BLaER1 treated with 17β-estradiol and CSF1 and Interleukin-3, amounts not matched to agents 10 nM and 100 nM (cell line): ENCODE measurements at regions not wholly inside any gene's neighbourhood (a gene's known extent, or its start where the extent isn't known, plus 50 kb on each side); places are given as distances from the start of the nearest gene placed in this dataset.
"Not testable (repeated sequence)": the region's sequence is repeated elsewhere in the genome, so short reads cannot be mapped to it uniquely, and the experiment has no call there.

Experiments
- H3K27ac ChIP-seq, 11 experiments: shearing (Covaris generic); formaldehyde crosslinking; 2 replicates each; pipeline ENCODE4 v1.8.1; 2022
- H3K27me3 ChIP-seq, 11 experiments: shearing (Covaris generic); formaldehyde crosslinking; 2 replicates each; pipeline ENCODE4 v1.8.1; 2022
- H3K36me3 ChIP-seq, 11 experiments: shearing (Covaris generic); formaldehyde crosslinking; 2 replicates each; pipeline ENCODE4 v1.8.1; 2022
- H3K4me1 ChIP-seq, 10 experiments: shearing (Covaris generic); formaldehyde crosslinking; 2 replicates each; pipeline ENCODE4 v1.8.1; 2022
- H3K4me2 ChIP-seq, 11 experiments: shearing (Covaris generic); formaldehyde crosslinking; 2 replicates each; pipeline ENCODE4 v1.8.1; 2022
- H3K4me3 ChIP-seq, 10 experiments: shearing (Covaris generic); formaldehyde crosslinking; 2 replicates each; pipeline ENCODE4 v1.8.1; 2022
- H3K9ac ChIP-seq, 11 experiments: shearing (Covaris generic); formaldehyde crosslinking; 2 replicates each; pipeline ENCODE4 v1.8.1; 2022
- H3K9me3 ChIP-seq, 11 experiments: shearing (Covaris generic); formaldehyde crosslinking; replicated peaks in 1 of 11; 2 replicates each; pipeline ENCODE4 v1.8.1; 2022
- H4K20me1 ChIP-seq, 11 experiments: shearing (Covaris generic); formaldehyde crosslinking; 2 replicates each; pipeline ENCODE4 v1.8.1; 2022
- Cebpa-rat ChIP-seq, 11 experiments: shearing (Covaris generic); IDR thresholded peaks; 2 replicates each; pipeline ENCODE4 v1.8.1; 2022

- no peak overlapping the region for H3K4me2 ChIP-seq
- H3K4me3 ChIP-seq: no peak overlapping the region
- no peaks in the 10 kb centered on the region for H3K27me3 ChIP-seq
- H4K20me1 ChIP-seq: no peaks in the 10 kb centered on the region
- H3K9ac ChIP-seq: no peak overlapping the region
- H3K27ac ChIP-seq: no peak overlapping the region
- no peak for TF ChIP-seq Cebpa-rat (IDR thresholded peaks at IDR 0.05)
- H3K4me1 ChIP-seq: no peaks in the 10 kb centered on the region
- no peaks in the 10 kb centered on the region for H3K36me3 ChIP-seq
- H3K9me3 ChIP-seq: peaks cover 0 to 10% (median 0%) of the 10 kb centered on the region in 11 experiments; a peak in 4 of 22 replicates
Observed at GRCh38 chr17:21595086-21595485, 97.2 kb upstream of the KCNJ18 start.

- H3K4me2 ChIP-seq: no peak overlapping the region
- no peaks in the 10 kb centered on the region for H3K4me1 ChIP-seq
- H3K9me3 ChIP-seq: no peaks in the 10 kb centered on the region
- H4K20me1 ChIP-seq: no peaks in the 10 kb centered on the region
- H3K36me3 ChIP-seq: no peaks in the 10 kb centered on the region
- H3K4me3 ChIP-seq: no peak overlapping the region
- no peak overlapping the region for H3K9ac ChIP-seq
- H3K27ac ChIP-seq: no peak overlapping the region
- H3K27me3 ChIP-seq: no peaks in the 10 kb centered on the region
- no peak for TF ChIP-seq Cebpa-rat (IDR thresholded peaks at IDR 0.05)
Observed at GRCh38 chr17:21602176-21602575, 90.1 kb upstream of the KCNJ18 start.

- not testable (repeated sequence) for H3K9me3 ChIP-seq
Observed at GRCh38 chr17:21603292-21603691, 89.0 kb upstream of the KCNJ18 start.

GRCh38 chr17:21611443-21611842 is 80.9 kb upstream of the KCNJ18 start:
- not testable (repeated sequence) for H3K4me3 ChIP-seq, H3K27me3 ChIP-seq, H3K27ac ChIP-seq, H4K20me1 ChIP-seq, H3K36me3 ChIP-seq, H3K4me2 ChIP-seq, H3K9ac ChIP-seq, H3K4me1 ChIP-seq
- peaks cover 0 to 12% (median 5%) of the 10 kb centered on the region in 11 experiments; a peak in 7 of 22 replicates for H3K9me3 ChIP-seq

More at GRCh38 chr17:21603292-21603691, 89.0 kb upstream of the KCNJ18 start:
- not testable (repeated sequence) for H3K4me1 ChIP-seq, H3K27ac ChIP-seq, H3K4me2 ChIP-seq, H3K36me3 ChIP-seq, H3K27me3 ChIP-seq, H4K20me1 ChIP-seq, H3K9ac ChIP-seq, H3K4me3 ChIP-seq

- H3K27ac ChIP-seq, H3K4me2 ChIP-seq, H3K9ac ChIP-seq, H3K27me3 ChIP-seq, H4K20me1 ChIP-seq, H3K4me1 ChIP-seq, H3K4me3 ChIP-seq, H3K36me3 ChIP-seq: not testable (repeated sequence)
- peaks cover 0 to 12% (median 5%) of the 10 kb centered on the region in 11 experiments; a peak in 7 of 22 replicates for H3K9me3 ChIP-seq
Observed at GRCh38 chr17:21612123-21613070, 79.9 kb upstream of the KCNJ18 start.

- Histone ChIP-seq H3K27me3 (no peaks in the 10 kb centered on the region), H4K20me1 (no peaks in the 10 kb centered on the region), H3K36me3 (no peaks in the 10 kb centered on the region), H3K9me3 (peaks cover 0 to 12% (median 5%) of the 10 kb centered on the region in 11 experiments; a peak in 7 of 22 replicates), H3K4me2 (no peak overlapping the region), H3K9ac (no peak overlapping the region), H3K27ac (no peak overlapping the region), H3K4me3 (no peak overlapping the region), H3K4me1 (no peaks in the 10 kb centered on the region)
- no peak for TF ChIP-seq Cebpa-rat (IDR thresholded peaks at IDR 0.05)
Observed at GRCh38 chr17:21613071-21613429, 79.3 kb upstream of the KCNJ18 start.

- H4K20me1 ChIP-seq, H3K27me3 ChIP-seq, H3K4me1 ChIP-seq, H3K9ac ChIP-seq, H3K36me3 ChIP-seq, H3K9me3 ChIP-seq, H3K4me3 ChIP-seq, H3K4me2 ChIP-seq, H3K27ac ChIP-seq: not testable (repeated sequence)
Observed at GRCh38 chr17:21626987-21627386, 65.3 kb upstream of the KCNJ18 start.
